HG03025 (cell line): ENCODE measurements at regions not wholly inside any gene's neighbourhood (a gene's known extent, or its start where the extent isn't known, plus 50 kb on each side); places are given as distances from the start of the nearest gene placed in this dataset.

Experiments used
- ATAC-seq: cut with Tn5 transposase; IDR thresholded peaks from one replicate; pipeline ENCODE4 v1.9.1; 2021; ENCODE audit warnings: mild to moderate bottlenecking, moderate library complexity; ENCODE audit not compliant: unreplicated experiment, low FRiP score

DNA sequence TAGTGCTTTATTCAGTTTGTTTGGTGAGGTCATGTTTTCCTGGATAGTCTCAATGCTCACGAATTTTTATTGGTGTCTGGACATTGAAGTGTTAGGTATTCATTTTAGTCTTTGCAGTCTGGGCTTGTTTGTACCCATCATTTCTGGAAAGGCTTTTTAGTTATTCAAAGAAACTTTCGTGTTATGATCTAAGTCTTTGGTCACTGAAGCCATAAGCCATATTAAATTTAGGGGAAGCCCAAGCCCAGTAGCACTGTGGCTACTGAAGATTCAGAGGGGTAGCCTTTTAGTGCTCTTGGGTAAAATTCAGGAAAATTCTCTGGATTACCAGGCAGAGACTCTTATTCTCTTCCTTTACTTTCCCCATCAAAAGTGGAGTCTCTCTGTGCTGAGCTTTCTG is 56.2 kb upstream of the PEX5L start:
- no peak for ATAC-seq

DNA sequence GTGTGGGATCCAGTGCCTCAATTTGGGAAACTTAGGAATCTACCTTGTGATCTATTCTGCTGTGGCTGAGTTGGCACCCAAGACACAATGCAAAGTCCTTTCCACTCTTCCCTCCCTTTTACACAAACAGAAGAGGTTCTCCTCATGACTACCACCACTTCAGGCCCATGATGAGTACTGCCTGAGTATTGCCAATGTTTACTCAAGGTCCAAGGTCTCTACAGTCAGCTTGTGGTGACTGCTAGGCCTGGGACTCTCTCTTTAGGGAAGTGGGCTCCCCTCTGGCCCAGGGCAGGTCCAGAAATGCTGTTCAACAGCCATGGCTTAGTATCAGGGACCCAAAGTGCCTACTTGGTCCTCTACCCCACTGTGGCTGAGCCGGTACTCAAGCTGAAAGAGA is 56.8 kb upstream of the PEX5L start:
- no peak for ATAC-seq

DNA sequence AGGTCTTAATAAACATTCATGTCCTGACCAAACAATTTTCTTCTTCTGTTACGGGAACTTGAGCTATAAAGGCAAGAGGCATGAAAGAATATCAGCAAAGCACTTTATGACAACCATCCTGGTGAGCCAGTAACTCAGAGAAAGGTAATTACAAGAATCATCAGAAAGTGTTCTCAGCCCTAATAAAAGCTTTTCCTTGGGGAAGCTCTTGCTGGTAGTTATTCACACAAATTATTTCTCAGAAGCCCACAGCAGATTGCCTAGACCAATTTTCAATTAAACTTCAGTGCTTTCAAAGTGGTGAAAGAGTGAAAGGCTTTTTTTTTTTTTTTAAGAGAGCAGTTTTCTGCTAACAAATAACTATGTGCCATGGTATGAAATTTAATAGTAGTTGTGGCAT is 60.9 kb upstream of the PEX5L start:
- ATAC-seq = no peak

DNA sequence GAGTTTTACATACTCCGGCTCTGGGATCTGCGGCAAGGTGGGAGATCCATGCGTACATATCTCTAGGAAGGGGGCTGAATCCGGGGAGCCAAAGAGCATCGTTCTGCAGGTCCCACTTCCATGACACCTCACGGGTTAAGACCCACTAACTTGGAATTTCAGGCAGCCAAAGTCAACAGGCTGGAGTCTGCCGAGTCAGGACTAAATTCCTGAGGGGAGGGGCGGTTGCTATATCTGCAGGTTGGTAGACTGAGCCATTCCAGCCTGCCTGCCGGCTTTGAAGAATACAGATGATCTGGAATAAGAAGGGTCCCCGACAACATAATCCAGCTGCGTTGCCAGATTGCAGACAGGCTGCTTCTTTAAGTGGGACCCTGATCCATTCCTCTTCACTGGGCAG is 65.4 kb upstream of the PEX5L start:
- ATAC-seq = no peak

DNA sequence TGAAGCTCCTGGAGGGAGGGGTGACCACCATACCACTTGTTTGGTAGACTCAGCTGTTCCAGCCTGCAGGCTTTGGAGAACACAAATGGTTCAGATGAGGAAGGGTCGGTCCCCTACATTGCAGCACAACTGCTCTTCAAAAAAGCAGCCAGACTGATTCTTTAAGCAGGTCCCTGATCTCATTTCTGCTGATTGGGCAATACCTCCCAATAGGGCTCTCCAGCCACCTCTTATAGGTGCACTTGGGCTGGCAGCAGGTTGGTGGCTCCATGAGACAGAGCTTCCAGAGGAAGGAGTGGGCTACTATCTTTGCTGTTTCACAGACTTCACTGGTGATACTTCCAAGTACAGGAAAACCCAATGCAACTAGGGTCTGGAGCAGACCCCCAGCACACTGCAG is 65.9 kb upstream of the PEX5L start:
- no peak for ATAC-seq

DNA sequence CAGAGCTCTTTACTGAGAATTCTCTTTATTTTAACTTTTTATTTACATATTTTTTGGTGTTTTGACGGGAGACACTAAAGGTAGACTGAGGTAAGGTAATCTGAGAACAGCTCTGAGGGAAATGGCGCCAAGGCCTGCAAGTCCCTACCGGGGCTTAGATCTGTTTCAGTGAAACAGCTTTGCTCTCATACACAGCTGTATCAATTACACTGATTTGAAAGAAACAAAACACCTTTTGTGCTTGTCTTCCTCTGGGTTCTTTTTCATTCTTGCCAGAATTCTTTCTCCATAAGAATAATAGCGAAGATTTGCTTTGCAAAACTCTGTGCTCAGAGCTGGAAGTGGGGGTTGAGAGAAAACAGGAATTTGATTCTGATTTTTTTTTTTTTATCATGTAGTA is 79.5 kb upstream of the PEX5L start:
- no peak for ATAC-seq

DNA sequence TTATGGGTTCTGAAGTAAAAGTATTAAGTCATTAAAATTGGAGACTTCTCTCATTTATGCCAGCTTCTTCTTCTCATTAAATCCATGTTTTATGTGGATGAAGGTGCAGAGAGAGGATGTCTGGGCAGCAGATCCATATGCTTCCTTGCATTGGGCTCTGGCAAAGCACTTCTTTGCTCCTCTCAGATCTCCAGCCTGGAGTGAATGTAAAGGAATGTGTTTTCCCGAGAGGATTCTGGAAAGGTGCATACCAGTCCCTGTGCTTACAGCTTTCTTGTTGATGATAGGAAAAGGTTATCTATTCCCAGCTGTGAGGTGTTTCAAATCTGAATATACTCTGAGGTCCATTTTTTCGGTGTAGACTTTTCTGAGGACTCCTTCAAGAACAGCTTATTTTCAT is 79.9 kb upstream of the PEX5L start:
- ATAC-seq = no peak

DNA sequence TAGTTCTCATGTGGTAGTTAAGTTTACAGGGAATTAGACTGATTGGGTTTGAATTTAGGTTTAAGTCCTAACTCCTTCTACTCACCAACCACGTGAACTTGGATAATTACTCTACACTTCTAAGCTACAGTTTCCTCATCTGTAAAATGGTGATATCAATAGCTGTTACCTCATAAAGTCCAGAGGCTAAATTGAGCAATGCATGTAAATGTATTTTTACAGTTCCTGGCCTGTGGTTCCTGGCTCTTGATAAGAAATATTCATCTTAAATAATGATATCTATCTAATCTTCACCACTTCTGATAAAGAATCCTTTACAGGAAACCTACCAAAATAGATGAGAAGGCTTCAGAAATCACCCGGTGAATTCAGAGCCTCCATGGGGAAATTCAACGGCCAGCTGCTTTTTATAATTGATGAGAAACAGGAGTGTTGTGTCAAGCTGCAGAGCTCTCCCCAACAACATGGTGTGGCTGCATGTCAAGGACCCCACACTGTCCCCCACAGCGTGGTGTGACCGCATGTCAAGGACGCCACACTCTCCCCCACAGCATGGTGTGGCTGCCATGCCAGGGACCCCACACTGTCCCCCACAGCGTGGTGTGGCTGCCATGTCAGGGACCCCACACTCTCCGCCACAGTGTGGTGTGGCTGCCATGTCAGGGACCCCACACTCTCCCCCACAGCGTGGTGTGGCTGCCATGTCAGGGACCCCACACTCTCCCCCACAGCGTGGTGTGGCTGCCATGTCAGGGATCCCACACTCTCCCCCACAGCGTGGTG is 80.8 kb upstream of the PEX5L start:
- no peak for ATAC-seq

DNA sequence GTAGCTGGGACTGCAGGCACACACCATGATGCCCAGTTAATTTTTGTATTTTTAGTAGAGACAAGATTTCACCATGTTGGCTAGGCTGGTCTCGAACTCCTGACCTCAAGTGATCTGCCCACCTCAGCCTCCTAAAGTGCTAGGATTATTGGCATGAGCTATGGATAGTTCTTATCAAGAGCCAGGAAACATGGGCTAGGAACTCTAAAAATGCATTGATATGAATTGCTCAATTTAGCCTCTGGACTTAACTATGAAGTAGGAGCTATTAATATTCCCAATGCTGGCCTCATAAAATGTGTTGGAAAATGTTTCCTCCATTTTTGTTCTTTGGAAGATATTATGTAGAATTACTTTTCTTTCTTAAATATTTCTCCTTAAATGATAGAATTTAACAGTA is 82.8 kb upstream of the PEX5L start:
- ATAC-seq = no peak

DNA sequence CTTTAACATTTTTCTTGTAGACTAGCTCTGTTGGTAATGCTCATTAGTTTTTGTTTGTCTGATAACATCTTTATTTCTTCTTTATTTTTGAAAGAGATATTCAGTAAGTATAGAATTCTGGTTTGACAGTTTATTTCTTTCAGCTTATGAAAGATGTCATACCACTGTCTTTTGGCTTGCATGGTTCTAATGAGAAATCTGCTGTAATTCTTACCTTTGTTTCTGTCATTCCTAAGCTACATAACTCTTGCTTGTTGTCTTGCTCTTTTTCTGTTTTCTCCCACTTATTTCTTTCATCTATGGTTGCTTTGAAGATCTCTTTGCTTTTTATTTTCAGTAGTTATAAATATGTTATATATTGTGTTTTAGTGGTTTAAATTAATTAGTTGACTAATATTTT is 87.2 kb upstream of the PEX5L start:
- no peak for ATAC-seq

DNA sequence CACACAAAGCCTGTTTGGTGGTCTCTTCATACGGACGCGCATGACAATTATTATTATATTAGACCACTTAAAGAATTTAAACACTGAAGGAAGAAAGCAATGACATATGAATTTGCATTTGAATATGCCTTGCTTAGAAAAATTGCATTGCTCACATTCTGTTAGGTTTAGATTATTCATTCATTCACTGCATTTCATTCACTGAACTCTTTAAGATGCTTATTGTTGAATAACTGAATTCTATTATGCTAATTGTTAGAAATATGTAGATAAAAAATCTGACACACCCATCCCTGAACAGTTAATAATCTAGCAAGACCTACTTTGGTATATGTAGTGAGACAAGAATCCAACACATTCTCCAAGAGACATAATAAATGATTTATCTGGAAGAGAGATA is 94.4 kb upstream of the PEX5L start:
- no peak for ATAC-seq

DNA sequence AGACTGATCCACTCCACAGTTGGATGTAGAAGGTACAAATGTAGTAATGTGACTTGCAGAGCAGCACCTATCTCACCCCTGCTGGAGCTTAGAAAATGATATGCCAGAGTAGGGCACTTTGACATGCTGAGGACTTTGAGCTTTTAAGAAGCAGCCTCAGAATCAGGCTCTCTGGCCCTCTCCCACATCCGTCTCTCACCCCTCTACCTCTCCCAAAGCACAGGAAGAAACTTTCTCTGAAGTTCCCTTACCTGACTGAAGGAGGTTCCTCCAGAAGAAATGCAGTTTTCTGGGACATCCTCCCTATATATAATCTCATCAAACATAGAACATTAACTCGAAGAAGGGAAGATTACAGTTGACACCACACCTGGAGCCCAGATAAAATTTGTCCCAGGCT is 98.4 kb upstream of the PEX5L start:
- no peak for ATAC-seq

DNA sequence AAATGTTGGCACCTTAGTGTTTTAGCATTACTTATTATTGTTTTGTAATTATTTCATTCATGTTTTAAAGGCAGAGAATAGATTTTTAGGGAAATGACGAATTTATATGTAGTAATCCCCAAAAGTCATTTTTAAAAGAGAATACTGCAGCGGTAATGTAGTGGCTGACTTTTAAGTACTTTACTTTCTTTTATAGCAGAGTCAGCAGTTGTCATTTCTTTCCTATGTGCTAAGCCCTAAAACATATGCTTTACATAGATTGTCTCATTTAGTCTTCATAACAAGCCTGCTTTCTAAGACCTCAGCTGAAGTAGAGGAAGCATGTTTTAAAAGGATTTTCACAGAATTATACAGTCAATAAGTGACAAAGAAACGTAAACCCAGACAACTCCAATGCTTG is 102.1 kb upstream of the PEX5L start:
- no peak for ATAC-seq

DNA sequence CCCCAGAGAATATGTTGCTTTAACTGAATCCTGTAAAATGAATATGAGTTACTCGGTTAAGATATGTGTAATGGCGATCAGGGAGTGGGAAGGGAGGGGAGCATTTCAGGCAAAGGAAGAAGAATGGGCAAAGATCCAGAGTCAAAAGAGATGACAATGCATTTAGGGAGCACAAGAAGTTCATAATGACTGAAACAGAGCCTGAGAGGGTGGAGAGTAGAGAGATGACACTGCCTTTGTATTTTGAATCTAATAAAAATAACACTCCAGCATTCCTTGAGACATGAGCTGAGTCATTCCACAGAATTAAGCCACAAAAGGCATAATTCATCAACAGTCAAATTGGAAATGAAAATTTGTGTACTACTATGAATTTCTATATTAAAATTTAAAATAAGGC is 105.3 kb upstream of the PEX5L start:
- no peak for ATAC-seq

DNA sequence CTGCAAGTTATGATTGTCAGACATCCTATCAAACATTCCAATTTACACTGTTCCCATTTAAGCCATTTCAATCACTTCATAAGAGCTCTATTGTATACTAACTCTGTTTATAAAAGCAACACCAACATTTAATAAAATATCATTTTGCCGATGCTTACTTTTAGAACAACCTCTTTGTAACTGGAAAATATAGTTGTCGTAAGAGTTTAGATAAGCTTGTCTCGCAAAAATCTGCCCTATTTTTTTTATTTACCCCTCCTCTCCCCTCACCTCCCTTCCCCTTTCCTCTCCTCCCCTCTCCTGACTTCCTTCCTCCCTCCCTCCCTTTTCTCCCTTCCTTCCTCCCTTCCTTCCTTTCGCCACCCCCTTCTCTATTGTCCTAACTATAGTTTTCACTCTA is 105.7 kb upstream of the PEX5L start:
- ATAC-seq = no peak

DNA sequence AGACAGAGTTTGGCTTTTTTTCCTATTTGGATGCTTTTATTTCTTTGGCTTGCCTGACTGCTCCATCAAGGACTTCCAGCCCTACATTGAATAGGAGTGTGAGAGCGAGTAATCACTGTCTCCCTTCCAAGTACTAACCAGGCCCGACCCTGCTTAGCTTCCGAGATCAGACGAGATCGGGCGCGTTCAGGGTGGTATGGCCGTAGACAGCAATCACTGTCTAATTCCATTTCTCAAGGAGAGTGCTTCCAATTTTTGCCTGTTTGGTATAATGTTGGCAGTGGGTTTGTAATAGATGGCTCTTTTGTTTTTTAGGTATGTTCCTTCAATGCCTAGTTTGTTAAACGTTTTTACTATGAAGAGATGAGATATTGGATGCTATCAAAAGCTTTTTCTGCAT is 125.0 kb upstream of the PEX5L start:
- no peak for ATAC-seq

DNA sequence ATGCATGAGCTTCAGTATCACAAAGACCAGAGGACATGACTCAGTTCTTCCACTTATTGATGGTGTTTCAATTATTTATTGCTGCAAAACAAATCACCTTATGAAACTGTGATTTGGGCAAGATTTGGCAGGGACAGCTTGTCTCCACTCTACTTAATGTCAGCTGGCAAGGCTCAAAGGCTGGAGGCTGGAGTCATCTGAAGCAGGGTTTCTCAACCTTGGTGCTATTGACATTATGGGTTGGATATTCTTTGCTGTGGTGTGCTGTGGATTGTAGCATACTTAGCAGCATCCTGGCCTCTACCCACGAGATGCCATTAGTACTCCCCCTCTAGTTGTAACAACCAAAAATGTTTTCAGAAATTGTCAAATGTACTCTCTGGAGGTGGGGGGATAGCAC is 138.8 kb upstream of the PEX5L start:
- ATAC-seq = no peak

DNA sequence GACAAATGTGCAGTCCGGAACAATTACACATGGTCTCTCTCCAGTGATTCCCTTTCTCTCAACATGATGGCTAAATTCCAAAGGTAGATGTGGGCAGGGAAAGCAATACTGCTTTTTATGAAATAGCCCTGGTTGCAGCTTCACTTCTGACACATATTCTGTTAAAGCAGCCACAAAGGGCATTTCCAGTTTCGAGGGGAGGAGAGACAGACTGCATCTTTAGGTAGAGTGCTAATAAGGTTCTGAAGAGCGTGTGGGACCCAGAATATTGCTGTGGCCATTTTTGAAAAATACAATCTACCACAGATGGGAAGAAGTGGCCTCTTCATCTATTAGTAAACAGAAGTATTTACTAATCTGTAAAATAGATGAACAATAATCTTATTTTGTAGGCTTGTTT is 139.3 kb upstream of the PEX5L start:
- no peak for ATAC-seq

DNA sequence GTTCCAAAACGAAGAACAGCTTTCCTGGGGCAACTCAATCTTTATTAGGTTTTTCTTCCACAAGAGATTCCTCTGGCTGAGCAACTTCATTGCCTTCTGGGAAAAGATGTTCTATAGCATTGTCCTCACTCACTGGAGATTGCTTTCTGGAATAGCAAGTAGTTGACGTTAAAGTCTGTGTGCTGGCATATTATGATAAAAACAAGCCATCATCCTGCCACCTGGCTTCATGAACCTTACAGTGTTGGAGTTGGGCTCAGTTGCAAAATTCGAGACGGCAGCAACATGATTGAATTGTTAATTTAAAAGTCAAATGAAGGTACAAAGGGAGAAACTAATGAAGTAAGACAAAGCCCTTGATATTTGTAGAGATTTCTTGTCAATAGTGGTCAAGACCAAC is 140.5 kb upstream of the PEX5L start:
- no peak for ATAC-seq

DNA sequence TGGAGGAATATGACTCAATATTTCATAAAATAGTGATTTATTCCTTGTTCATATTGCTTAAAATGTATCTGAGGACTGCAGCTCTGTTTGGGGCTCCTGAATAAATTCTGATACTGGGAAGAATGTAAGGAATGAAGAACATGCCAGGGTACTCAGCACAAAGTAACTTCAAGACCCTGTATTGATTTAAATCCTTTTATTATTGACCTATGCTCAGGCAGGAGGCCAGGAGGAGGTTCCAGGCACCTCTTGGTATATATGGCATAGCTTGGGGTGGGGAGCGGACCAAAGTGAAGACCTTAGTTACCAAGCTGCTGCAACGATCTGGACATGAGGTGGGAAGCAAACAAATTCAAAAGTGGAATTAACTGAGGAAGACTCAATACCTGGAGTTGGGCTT is 142.8 kb upstream of the PEX5L start:
- no peak for ATAC-seq

DNA sequence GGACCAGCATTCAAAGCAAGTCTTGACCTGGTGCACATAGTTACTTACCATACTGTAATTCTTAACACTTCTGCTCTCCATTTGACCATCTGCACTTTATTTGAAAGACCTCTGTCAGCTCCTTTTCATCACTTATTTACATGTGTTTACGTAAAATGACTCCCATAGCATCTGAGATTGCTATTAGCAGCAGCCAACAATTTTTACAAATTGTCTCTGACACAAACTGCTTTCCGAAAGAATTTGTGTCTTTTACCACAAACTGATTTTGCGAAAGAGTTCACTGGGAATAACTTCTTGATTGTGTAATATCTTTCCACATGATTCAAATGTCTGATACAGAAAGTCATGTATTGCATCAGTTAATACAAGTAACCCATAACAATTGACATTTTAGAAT is 144.1 kb upstream of the PEX5L start:
- ATAC-seq = no peak

DNA sequence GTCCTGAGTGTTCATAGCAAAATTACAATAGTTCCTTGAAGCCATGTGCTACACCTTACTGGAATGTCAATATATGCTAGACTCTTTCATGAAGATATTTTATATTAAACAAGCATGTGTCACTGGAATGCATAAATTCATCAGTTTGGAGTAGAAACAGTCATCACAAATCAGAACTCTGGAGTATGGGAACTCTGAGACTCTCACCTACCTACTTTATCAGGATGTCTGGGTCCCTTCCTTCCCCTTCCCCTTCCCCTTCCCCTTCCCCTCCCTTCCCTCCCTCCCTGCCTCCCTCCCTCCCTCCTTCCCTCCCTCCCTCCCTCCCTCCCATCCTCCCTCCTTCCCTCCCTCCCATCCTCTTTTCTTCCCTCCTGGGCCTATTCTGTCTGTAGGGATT is 144.7 kb upstream of the PEX5L start:
- no peak for ATAC-seq

DNA sequence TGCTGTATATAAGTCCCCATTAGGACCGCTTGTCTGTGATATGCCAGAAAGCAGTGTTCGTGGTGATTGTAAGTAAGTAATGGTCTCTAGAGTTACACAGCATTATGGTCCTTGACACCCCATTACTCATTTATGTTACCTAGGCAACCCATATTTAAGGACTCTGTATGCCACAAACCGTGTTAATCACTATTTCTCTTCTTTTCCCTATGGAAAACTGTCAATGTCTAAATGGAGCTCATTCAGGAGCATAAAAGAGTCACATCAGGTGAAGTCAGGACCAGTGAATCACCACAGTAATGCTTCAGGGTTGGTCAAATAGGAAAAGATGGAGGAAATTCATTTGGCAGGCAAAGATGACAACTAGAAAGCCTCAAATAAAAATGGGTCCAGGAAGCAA is 146.6 kb upstream of the PEX5L start:
- ATAC-seq = no peak
